HCT116 (cell line): ENCODE measurements at regions not wholly inside any gene's neighbourhood (a gene's known extent, or its start where the extent isn't known, plus 50 kb on each side); places are given as distances from the start of the nearest gene placed in this dataset.

ENCODE experiments used
- ATAC-seq: fragments of 200-7000 bp; cut with Tn5 transposase; 2 replicates; pipeline ENCODE4 v1.9.1; 2020; ENCODE audit warnings: mild to moderate bottlenecking, moderate library complexity
- BruUV-seq: library from RNA; stranded (reverse); fragments of 400-500 nt; replicated peaks from 2 replicates; lab custom pipeline; 2021; lab: Mats Ljungman, UMichigan
- CTCF ChIA-PET: fragments of 300-600 bp; sonication (Branson Sonifier 250); formaldehyde crosslinking; loops from one replicate; lab custom pipeline; 2021; ENCODE audit warnings: antibody characterized with exemption; lab: Charles Lee
- POLR2A ChIA-PET: fragments of 300-600, 350-600 bp; sonication (Branson Sonifier 250); formaldehyde crosslinking; loops from one replicate; lab custom pipeline; 2021; ENCODE audit warnings: antibody characterized with exemption; lab: Charles Lee
- RAD21 ChIA-PET, 2 experiments: fragments of 300-600 bp; sonication (Branson Sonifier 250); formaldehyde crosslinking; loops; one replicate each; lab custom pipeline; 2023; ENCODE audit warnings: low total read pairs in 2 of 2; ENCODE audit not compliant: uncharacterized antibody in 2 of 2, unreplicated experiment in 2 of 2, low non-redundant PET in 1 of 2; lab: Charles Lee
- DNase-seq: peaks from one replicate; pipeline ENCODE4 v3.0.0-alpha.2; 2010; ENCODE audit warnings: low read depth, low spot score
- H2AFZ ChIP-seq: fragments of 200-600 bp; shearing (Covaris generic), sonication (generic); 2 replicates; pipeline ENCODE4 v1.6.1; 2017; ENCODE audit warnings: low read depth, mixed run types, mixed read lengths, antibody characterized with exemption, low read length; ENCODE audit not compliant: poor library complexity, severe bottlenecking
- H3K27ac ChIP-seq: 2 replicates; pipeline ENCODE4 v1.5.1; 2012; ENCODE audit warnings: low read depth, low read length
- H3K27me3 ChIP-seq: fragments of 200-600 bp; sonication (generic); 2 replicates; pipeline ENCODE4 v1.6.1; 2016; ENCODE audit warnings: mixed run types, low read length, mixed read lengths; ENCODE audit not compliant: insufficient read depth
- H3K36me3 ChIP-seq, 2 experiments: fragments of 200-500 bp in 1 of 2; fragments of 200-600 bp in 1 of 2; sonication (Bioruptor generic) in 1 of 2; sonication (generic) in 1 of 2; 2 replicates each; pipeline versions ENCODE4 v1.5.1 to v1.6.1; 2014 to 2016; ENCODE audit warnings: low read length in 2 of 2, inconsistent platforms in 1 of 2, mixed read lengths in 1 of 2, mixed run types in 1 of 2; ENCODE audit not compliant: insufficient read depth in 2 of 2, control insufficient read depth in 1 of 2
- H3K4me1 ChIP-seq, 2 experiments: fragments of 200-600 bp in 1 of 2; sonication (generic) in 1 of 2; 2 replicates each; pipeline versions ENCODE4 v1.5.1 to v1.6.1; 2012 to 2017; ENCODE audit warnings: low read length in 2 of 2, inconsistent platforms in 1 of 2, mild to moderate bottlenecking in 1 of 2, mixed read lengths in 1 of 2, mixed run types in 1 of 2, moderate library complexity in 1 of 2; ENCODE audit not compliant: insufficient read depth in 2 of 2, control insufficient read depth in 1 of 2
- H3K4me2 ChIP-seq: fragments of 200-600 bp; sonication (generic); 2 replicates; pipeline ENCODE4 v1.6.1; 2017; ENCODE audit warnings: mixed run types, low read length, mixed read lengths
- H3K4me3 ChIP-seq, 2 experiments: fragments of 200-600 bp in 1 of 2; sonication (generic) in 1 of 2; replicated peaks in 1 of 2; 2 replicates each; pipeline ENCODE4 v1.5.1; 2011 to 2016; ENCODE audit warnings: low read length in 2 of 2, control low read depth in 1 of 2, low read depth in 1 of 2, mild to moderate bottlenecking in 1 of 2, mixed read lengths in 1 of 2, mixed run types in 1 of 2
- H3K79me2 ChIP-seq: fragments of 200-600 bp; sonication (generic); 2 replicates; pipeline ENCODE4 v1.6.1; 2017; ENCODE audit warnings: mild to moderate bottlenecking, mixed run types, low read length, moderate library complexity, mixed read lengths; ENCODE audit not compliant: insufficient read depth
- H3K9ac ChIP-seq: fragments of 200-600 bp; sonication (generic); 2 replicates; pipeline ENCODE4 v1.6.1; 2016; ENCODE audit warnings: low read length, mixed read lengths
- H3K9me2 ChIP-seq: fragments of 200-600 bp; sonication (generic), shearing (Covaris generic); 2 replicates; pipeline ENCODE4 v1.6.1; 2017; ENCODE audit warnings: mixed run types, mild to moderate bottlenecking, moderate library complexity; ENCODE audit not compliant: insufficient read depth
- H3K9me3 ChIP-seq, 2 experiments: fragments of 200-500 bp in 1 of 2; fragments of 200-600 bp in 1 of 2; sonication (Bioruptor generic) in 1 of 2; sonication (generic) in 1 of 2; 2 replicates each; pipeline ENCODE4 v1.6.1; 2014 to 2017; ENCODE audit warnings: low read length in 2 of 2, mixed read lengths in 2 of 2, inconsistent platforms in 1 of 2, low read depth in 1 of 2, mild to moderate bottlenecking in 1 of 2, mixed run types in 1 of 2, moderate library complexity in 1 of 2; ENCODE audit not compliant: control insufficient read depth in 1 of 2, insufficient read depth in 1 of 2
- H4K20me1 ChIP-seq: fragments of 200-600 bp; sonication (generic), shearing (Covaris generic); 2 replicates; pipeline ENCODE4 v1.6.1; 2017; ENCODE audit warnings: mixed run types, mild to moderate bottlenecking, moderate library complexity; ENCODE audit not compliant: insufficient read depth
- CBX3 ChIP-seq: IDR thresholded peaks from 2 replicates; pipeline ENCODE4 v1.6.1; 2012; ENCODE audit warnings: low read depth
- CEBPB ChIP-seq: IDR thresholded peaks from 2 replicates; pipeline ENCODE4 v1.6.1; 2012; ENCODE audit warnings: low read depth
- EGR1 ChIP-seq: IDR thresholded peaks from 2 replicates; pipeline ENCODE4 v1.6.1; 2012; ENCODE audit warnings: low read depth
- EZH2phosphoT487 ChIP-seq: fragments of 200-600 bp; IDR thresholded peaks from 2 replicates; pipeline ENCODE4 v1.6.1; 2018; ENCODE audit warnings: antibody characterized with exemption, borderline replicate concordance
- JUND ChIP-seq: IDR thresholded peaks from 2 replicates; pipeline ENCODE4 v1.6.1; 2012
- POLR2A ChIP-seq: IDR thresholded peaks from 2 replicates; pipeline ENCODE4 v1.7.0; 2011; ENCODE audit warnings: borderline replicate concordance; ENCODE audit not compliant: insufficient read depth, insufficient read length; ENCODE audit errors: extremely low read depth
- POLR2AphosphoS5 ChIP-seq: IDR thresholded peaks from 2 replicates; pipeline ENCODE4 v1.6.1; 2011; ENCODE audit warnings: mild to moderate bottlenecking, low read depth, low read length, moderate library complexity
- SP1 ChIP-seq: IDR thresholded peaks from 2 replicates; pipeline ENCODE4 v1.6.1; 2012; ENCODE audit warnings: low read depth
- SRF ChIP-seq: IDR thresholded peaks from 2 replicates; pipeline ENCODE4 v1.6.1; 2012; ENCODE audit warnings: low read depth
- YY1 ChIP-seq: IDR thresholded peaks from 2 replicates; pipeline ENCODE4 v1.6.1; 2011; ENCODE audit warnings: low read length, low read depth, moderate library complexity, mild to moderate bottlenecking; ENCODE audit not compliant: insufficient replicate concordance; ENCODE audit errors: extremely low read depth
- ZNF274 ChIP-seq: fragments of 200-500 bp; sonication (Bioruptor generic); IDR thresholded peaks from 2 replicates; pipeline ENCODE4 v1.6.1; 2014; ENCODE audit warnings: mild to moderate bottlenecking, low read depth, low read length, inconsistent platforms
- intact Hi-C: fragments of 100-400 bp; cut with micrococcal nuclease; formaldehyde crosslinking; loops from 2 replicates; pipeline ENCODE4 v1.10.0; 2022
- TF ChIP-seq, protein P1 (sequence below): IDR thresholded peaks from 2 replicates; pipeline ENCODE4 v1.6.1; 2012
- TF ChIP-seq, protein P2 (sequence below): IDR thresholded peaks from 2 replicates; pipeline ENCODE4 v1.6.1; 2012; ENCODE audit warnings: low read depth

DNA sequence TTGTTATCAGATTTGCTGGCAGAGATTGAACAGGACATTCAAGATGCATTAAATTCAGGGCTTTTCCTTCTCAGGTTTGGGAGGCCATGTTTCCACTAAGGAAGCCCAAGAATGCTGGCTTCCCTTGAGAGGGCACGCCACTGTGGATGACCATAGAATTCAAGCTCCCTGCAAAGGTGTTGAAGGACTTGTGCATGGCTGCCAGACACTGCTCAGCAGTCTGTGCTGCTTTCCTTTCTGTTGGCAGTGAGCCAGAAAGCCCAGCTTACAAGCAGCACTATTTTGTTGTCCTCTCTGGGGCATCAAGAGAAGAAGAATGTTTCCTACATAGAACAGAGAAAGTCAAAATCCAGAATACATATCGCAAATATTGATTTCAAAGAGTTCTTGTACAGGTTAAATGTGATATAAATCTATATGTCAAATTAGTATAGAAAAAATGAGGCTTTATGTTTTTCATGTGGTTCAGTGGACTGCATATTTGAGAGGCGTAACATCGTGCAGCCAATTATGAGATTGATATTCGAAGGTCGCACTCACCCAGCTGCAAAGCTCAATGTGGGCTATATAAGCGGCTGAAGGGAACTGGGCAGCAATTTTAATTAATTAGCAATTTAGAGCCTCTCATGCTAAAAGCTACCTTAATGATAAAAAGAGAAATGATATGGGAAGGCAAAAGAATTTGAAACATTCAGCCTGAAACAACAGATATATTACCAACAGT is 103.1 kb upstream of the ISL1 start:
- TF ChIP-seq EZH2phosphoT487 (no peak), SP1 (no peak), YY1 (no peak), ZNF274 (no peak), POLR2A (no peak), POLR2AphosphoS5 (no peak), EGR1 (no peak), CBX3 (no peak), JUND (no peak)
- TF ChIP-seq, protein P1, sequence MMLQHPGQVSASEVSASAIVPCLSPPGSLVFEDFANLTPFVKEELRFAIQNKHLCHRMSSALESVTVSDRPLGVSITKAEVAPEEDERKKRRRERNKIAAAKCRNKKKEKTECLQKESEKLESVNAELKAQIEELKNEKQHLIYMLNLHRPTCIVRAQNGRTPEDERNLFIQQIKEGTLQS = no peak
- BruUV-seq = no TSS peak
- no peak overlapping the region for H3K27ac ChIP-seq
- H3K4me3 ChIP-seq = no peak overlapping the region
- H3K4me1 ChIP-seq = no peaks in the 10 kb centered on the region
- intact Hi-C loops = no loop called here
- DNase-seq (no peak), ATAC-seq (no peak)
- no peaks in the 10 kb centered on the region for H3K79me2 ChIP-seq
- no peaks in the 10 kb centered on the region for H3K9me2 ChIP-seq
- H2AFZ ChIP-seq = no peak overlapping the region
- H3K4me2 ChIP-seq = no peak overlapping the region
- H3K27me3 ChIP-seq = no peaks in the 10 kb centered on the region
- RAD21 ChIA-PET = no interaction called here
- H3K9ac ChIP-seq = no peak overlapping the region
- no peaks in the 10 kb centered on the region for H4K20me1 ChIP-seq
- CTCF ChIA-PET = no interaction called here
- no peaks in the 10 kb centered on the region for H3K36me3 ChIP-seq
- POLR2A ChIA-PET = no interaction called here
- no peaks in the 10 kb centered on the region for H3K9me3 ChIP-seq

DNA sequence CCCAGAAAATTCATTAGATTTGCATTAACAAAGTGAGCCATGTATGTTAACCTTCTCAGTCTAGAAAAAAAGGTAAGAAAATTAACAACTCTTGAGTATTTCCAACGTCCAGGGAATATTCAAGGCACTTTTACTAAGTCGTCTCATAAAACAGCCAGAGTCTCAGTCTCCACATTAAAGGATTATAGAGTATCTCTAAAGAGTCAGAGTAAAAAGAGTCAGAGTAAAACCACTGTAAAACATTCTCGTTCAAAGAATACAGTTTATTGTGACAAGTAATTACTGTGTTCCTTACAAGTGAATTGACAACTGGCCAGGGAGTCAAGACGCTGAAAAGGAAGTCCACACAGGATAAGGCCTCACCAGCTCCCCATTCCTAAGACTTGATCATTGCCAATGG is 97.2 kb upstream of the ISL1 start:
- DNase-seq (no peak), ATAC-seq (no peak)
- ChIA-PET POLR2A (no interaction called here), RAD21 (no interaction called here), CTCF (no interaction called here)
- Histone ChIP-seq H3K4me1 (no peaks in the 10 kb centered on the region), H3K4me3 (no peak overlapping the region), H3K36me3 (no peaks in the 10 kb centered on the region), H3K4me2 (no peak overlapping the region), H3K9me2 (no peaks in the 10 kb centered on the region), H3K79me2 (no peaks in the 10 kb centered on the region), H3K9ac (no peak overlapping the region)
- no TSS peak for BruUV-seq
- no peak for TF ChIP-seq CEBPB
- TF ChIP-seq SRF = no peak
- no peak for TF ChIP-seq POLR2AphosphoS5
- TF ChIP-seq, protein P2, sequence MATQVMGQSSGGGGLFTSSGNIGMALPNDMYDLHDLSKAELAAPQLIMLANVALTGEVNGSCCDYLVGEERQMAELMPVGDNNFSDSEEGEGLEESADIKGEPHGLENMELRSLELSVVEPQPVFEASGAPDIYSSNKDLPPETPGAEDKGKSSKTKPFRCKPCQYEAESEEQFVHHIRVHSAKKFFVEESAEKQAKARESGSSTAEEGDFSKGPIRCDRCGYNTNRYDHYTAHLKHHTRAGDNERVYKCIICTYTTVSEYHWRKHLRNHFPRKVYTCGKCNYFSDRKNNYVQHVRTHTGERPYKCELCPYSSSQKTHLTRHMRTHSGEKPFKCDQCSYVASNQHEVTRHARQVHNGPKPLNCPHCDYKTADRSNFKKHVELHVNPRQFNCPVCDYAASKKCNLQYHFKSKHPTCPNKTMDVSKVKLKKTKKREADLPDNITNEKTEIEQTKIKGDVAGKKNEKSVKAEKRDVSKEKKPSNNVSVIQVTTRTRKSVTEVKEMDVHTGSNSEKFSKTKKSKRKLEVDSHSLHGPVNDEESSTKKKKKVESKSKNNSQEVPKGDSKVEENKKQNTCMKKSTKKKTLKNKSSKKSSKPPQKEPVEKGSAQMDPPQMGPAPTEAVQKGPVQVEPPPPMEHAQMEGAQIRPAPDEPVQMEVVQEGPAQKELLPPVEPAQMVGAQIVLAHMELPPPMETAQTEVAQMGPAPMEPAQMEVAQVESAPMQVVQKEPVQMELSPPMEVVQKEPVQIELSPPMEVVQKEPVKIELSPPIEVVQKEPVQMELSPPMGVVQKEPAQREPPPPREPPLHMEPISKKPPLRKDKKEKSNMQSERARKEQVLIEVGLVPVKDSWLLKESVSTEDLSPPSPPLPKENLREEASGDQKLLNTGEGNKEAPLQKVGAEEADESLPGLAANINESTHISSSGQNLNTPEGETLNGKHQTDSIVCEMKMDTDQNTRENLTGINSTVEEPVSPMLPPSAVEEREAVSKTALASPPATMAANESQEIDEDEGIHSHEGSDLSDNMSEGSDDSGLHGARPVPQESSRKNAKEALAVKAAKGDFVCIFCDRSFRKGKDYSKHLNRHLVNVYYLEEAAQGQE = no peak
- TF ChIP-seq, all 23 proteins: peak for 0
- H3K9me3 ChIP-seq = no peaks in the 10 kb centered on the region
- intact Hi-C loops = no loop called here
- H3K27me3 ChIP-seq = no peaks in the 10 kb centered on the region
- H3K27ac ChIP-seq = no peak overlapping the region
- H2AFZ ChIP-seq = no peak overlapping the region
- no peaks in the 10 kb centered on the region for H4K20me1 ChIP-seq
